AG04449 (cell line): ENCODE measurements at regions not wholly inside any gene's neighbourhood (a gene's known extent, or its start where the extent isn't known, plus 50 kb on each side); places are given as distances from the start of the nearest gene placed in this dataset.
"Not testable (repeated sequence)": the region's sequence is repeated elsewhere in the genome, so short reads cannot be mapped to it uniquely, and the experiment has no call there.

Source experiments
- CTCF ChIA-PET: fragments of 350-600 bp; formaldehyde crosslinking; extraction: SDS; loops from one replicate; lab custom pipeline; 2021; ENCODE audit warnings: antibody characterized with exemption; lab: Yijun Ruan, JAX
- POLR2A ChIA-PET: fragments of 400-600, 350-600 bp; formaldehyde crosslinking; extraction: SDS; loops from one replicate; lab custom pipeline; 2020; ENCODE audit warnings: antibody characterized with exemption, inconsistent platforms; lab: Yijun Ruan, JAX
- DNase-seq: peaks from one replicate; pipeline ENCODE4 v3.0.0-alpha.2; 2010; ENCODE audit warnings: low read depth, low spot score
- H3K4me3 ChIP-seq: 2 replicates; pipeline ENCODE4 v1.5.1; 2011; ENCODE audit warnings: low read depth, mild to moderate bottlenecking, control low read depth, low read length
- CTCF ChIP-seq: IDR thresholded peaks from one replicate; pipeline ENCODE4 v1.5.1; 2011; ENCODE audit warnings: mild to moderate bottlenecking, moderate library complexity, low read length, control low read depth, inconsistent platforms; ENCODE audit not compliant: insufficient read depth; ENCODE audit errors: missing control alignments

DNA sequence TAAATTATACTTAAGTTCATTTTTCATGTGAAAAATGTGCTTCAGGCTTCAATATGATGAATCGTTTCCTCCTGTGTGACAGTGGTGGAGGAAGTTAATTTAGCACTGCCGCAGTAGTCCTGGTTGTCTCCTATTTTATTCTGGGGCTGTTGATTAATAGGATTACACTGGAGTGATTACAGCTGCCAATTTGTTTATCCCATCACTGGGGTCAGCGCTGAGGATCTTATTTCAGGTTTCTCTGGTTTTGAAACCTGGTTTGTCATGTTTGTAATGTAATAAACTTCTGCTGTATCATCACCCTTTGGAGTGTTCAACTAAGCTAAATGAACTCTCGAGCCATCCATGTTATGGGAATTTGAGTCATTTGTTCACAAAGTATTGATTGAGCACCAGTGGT lies 241.7 kb upstream of the KCNN2 start:
- TF ChIP-seq CTCF, result no peak

GRCh38 chr5:114122852-114123251 lies 239.0 kb upstream of the KCNN2 start:
- CTCF ChIA-PET, result no interaction called here

More for the DNA sequence above, 241.7 kb upstream of the KCNN2 start:
- ChIA-PET POLR2A (no interaction called here), CTCF (interaction anchor here (1.5 kb wide), 1 partner anchor 9 kb away, joined by 5 read pairs; no protein-coding TSS in a partner anchor)
- no peak overlapping the region for H3K4me3 ChIP-seq
- no peak for DNase-seq

DNA sequence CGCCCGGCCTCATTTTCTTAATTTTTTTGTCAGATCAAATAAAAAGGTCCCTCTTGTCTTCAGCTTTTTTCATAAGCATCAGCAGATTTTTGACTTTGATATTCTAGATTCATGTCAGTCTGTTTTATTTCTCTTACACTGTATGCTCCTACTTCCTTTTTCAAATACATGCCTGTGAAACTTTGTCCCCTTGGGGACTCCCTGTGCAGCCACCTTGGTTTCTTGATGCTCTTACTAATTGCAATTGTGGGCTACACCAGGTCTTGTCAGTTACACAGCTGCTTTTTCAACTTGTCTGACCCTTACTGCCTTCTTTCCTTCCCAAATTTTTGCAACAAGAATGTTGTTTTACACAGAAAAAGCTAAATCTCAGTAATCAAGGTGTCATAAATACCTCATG lies 238.2 kb upstream of the KCNN2 start:
- ChIA-PET CTCF (no interaction called here), POLR2A (no interaction called here)
- no peak for TF ChIP-seq CTCF
- DNase-seq, result no peak
- H3K4me3 ChIP-seq, result no peak overlapping the region

More at GRCh38 chr5:114122852-114123251, 239.0 kb upstream of the KCNN2 start:
- POLR2A ChIA-PET, result no interaction called here
- no peak for DNase-seq
- H3K4me3 ChIP-seq, result no peak overlapping the region
- no peak for TF ChIP-seq CTCF

DNA sequence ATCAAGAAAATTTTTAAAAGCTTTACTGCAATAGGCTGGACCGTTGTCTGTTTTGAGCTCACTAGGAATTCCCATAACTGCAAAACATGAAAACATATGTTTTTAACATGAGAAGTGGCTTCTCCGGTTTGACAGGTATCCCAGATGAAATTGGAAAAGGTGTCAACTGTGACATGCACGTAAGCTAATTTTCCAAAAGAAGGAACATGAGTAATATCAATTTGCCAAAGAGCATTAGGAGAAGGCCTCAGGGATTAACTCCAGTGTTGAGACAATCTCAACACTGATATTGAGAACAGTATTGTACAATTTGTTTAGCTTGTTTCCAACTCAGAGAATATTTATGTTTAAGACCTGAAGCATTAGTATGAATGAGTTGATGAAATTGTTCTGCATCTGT lies 215.5 kb upstream of the KCNN2 start:
- ChIA-PET CTCF (interaction anchor here (0.8 kb wide), 1 partner anchor 17 kb away, joined by 3 read pairs; no protein-coding TSS in a partner anchor), POLR2A (no interaction called here)
- TF ChIP-seq CTCF, result no peak
- no peak for DNase-seq
- no peak overlapping the region for H3K4me3 ChIP-seq

DNA sequence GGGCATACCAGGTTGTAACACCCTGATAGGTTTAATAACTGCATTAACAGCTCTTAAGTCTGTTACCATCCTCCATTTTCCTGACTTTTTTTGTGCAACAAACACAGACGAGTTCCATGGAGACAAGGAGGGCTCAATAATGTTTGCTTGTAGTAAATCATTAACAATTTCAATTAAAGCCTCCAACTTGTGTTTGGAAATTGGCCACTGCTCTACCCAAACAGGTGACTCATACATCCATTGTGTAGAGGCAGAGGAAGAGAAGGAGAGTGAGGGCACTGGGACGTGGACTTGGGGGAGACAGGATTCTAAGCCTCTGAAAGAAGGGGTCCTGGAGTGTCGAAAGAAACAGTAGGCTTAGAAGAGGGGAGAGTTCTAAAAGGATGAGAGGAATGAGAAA lies 213.6 kb upstream of the KCNN2 start:
- POLR2A ChIA-PET, result no interaction called here
- no peak overlapping the region for H3K4me3 ChIP-seq
- no peak for TF ChIP-seq CTCF
- DNase-seq, result no peak
- CTCF ChIA-PET, result no interaction called here

DNA sequence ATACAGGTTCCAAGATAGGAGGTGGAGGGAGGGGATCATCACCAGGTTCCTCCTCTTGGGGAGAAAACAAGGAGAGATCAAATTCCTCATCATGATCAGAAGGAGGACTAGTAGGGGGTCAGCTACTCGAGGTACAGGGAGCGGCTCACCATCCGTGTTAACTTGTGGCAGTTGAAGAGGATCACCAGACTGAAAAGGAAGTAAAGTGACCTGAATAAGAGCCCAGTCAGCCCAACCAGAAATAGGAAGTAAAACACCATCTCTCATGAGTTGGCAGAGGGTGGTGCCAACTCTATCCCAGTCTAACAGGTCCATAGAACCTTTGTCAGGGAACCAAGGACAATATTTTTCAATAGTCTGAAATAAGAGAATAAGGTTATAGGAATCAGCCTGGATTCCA lies 213.1 kb upstream of the KCNN2 start:
- DNase-seq, CTCF ChIA-PET, POLR2A ChIA-PET, H3K4me3 ChIP-seq: not testable (repeated sequence)

DNA sequence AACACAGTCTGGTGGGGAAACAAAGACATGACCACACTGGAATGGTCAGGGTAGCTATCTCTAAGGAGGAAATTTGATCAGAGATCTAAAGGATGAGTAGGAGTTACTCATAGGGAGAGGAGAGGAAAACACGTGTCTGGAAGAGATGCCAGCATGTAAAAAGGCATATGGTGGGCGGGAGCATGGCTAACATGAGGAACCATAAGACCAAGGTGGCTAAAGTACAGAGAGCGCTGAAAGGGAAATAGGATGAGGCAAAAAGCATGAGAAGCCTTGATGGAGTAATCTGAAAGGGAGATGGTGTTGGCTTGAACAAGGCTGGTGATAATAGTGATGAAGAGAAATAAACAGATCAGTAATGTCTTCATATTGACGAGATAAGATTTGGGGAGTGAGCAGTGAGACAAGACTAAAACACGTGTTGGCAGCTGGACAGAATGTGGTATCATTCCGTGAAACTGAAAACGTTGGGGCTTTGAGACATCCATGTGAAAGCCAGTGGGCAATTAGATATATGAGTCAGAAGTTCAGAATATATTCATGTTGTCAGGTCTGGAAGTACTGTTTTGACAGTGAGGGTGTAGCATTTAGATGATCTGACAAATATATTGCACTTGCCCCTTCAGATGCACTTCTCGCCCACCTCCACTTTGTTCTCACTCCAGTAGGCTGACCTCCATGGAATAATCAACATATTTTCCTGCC lies 209.1 kb upstream of the KCNN2 start:
- no peak for DNase-seq
- ChIA-PET POLR2A (no interaction called here), CTCF (no interaction called here)
- H3K4me3 ChIP-seq, result no peak overlapping the region
- no peak for TF ChIP-seq CTCF
